GM18909 (cell line): ENCODE measurements at regions not wholly inside any gene's neighbourhood (a gene's known extent, or its start where the extent isn't known, plus 50 kb on each side); places are given as distances from the start of the nearest gene placed in this dataset.
"Not testable (repeated sequence)": the region's sequence is repeated elsewhere in the genome, so short reads cannot be mapped to it uniquely, and the experiment has no call there.

Experiments used
- ATAC-seq: cut with Tn5 transposase; IDR thresholded peaks from one replicate; pipeline ENCODE4 v1.9.1; 2021; ENCODE audit warnings: mild to moderate bottlenecking; ENCODE audit not compliant: unreplicated experiment, poor library complexity

DNA sequence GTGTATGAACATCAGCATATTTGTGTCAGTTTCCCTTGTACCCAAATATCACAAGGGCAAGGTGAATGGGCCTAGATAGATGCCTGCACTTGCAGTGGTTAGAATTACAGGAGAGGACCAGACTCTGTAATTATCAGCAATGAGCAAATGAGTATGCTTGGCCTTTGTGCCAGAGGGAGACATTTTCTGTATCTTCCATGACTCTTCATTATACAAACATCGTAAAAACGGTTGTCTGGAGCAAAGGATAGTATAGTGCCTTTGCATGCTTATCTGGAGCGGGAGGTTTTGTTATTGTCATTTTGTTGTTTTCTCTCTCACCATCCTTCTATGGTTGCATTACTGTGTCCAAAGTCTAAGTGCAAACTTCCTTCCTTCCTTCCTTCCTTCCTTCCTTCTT lies 1568.5 kb upstream of the NUDT12 start:
- ATAC-seq: no peak

DNA sequence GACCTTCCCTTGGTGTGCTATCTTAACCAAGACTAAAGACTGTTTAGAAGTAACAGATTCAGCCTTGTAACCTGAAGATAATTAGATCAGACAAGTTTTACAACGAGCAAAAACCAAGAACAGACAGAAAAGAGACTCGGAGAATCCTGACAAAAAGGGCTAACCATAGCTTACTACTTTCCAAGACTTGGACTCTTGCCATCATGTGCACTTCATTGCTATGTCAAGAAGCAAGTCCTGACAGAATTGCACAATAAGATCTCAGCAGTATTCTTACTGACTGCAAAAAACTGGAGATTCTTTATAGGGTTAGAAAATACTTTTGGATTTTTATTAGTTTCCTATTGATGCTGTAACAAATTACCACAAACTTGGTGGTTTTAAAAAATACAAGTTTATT lies 1539.0 kb upstream of the NUDT12 start:
- no peak for ATAC-seq

DNA sequence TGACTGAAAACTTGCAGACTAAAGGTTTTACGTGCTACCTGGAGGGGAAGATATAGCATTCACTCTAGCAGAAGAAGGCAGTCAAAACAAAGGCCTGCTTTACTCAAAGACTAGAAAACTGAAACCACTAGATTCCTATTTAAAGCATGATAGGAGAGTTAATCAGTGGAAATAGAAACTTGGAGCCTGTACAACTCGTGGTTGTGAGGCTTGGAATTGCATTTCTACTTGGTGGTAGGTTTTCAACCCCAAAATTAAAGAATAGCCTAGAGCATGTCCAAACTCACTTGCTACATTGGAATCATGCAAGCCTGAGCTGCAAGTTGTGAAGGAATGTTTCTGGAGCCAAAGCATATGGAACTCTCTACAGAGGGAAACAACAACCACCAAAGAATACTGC lies 1526.4 kb upstream of the NUDT12 start:
- ATAC-seq: no peak

DNA sequence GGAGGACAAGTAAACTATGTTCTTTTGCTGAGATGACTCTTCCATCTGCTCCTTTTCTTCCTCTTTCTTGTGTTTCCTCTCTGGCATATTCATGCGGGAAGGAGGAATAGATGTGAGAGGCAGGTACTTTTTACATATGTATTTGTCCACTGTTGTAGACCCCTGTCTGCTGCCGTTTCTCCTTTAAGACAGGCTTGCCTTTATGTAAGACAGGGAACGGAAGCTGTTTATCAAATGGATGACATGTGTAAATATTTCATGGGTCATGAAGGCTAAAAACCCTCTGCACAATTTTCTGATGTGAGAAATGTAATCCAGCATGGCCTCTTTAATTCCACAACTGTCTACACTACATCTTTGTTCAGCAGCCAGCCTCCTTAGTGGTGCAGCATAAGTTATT lies 1525.5 kb upstream of the NUDT12 start:
- no peak for ATAC-seq

DNA sequence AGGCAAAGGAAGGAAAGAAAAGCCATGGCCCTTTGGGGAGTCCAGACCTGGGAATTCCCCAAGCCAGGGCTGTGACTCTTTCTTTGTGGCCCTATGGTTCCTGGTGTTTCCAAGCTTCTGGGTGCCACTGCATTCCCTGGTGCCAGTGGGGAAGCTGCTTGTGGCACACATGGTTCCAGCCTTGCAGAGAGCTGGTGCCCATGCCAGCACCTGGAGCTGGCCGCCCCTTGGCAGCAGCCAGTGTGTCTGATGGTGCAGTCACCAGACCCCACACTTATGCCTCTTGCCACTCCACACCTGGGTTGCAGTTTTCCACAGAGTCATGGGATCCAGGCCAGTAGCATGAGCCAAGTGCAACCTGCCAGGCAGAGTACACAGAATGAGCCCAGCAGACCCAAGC lies 1495.3 kb upstream of the NUDT12 start:
- ATAC-seq: no peak

DNA sequence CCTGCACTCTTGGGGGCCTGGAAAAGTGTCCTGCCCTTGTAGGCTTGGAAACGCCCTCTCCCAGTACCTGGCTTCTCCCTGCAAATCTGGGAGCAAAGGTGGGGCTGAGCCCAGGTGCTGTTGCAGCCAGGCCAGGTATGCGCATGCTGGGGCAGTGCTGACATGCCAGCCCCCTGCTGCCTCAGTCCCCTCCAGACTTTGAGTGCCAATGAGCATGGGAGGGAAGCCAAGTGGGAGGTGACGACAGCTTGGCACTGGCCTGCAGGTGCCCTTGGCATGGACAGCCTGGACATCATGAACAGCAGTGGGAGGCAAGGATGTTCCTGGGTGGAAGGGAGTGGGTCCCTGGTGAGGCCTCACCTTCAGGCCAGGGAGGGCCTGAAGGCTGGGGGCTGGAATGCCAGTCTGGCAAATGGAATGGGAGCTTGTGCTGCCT lies 1494.4 kb upstream of the NUDT12 start:
- no peak for ATAC-seq

DNA sequence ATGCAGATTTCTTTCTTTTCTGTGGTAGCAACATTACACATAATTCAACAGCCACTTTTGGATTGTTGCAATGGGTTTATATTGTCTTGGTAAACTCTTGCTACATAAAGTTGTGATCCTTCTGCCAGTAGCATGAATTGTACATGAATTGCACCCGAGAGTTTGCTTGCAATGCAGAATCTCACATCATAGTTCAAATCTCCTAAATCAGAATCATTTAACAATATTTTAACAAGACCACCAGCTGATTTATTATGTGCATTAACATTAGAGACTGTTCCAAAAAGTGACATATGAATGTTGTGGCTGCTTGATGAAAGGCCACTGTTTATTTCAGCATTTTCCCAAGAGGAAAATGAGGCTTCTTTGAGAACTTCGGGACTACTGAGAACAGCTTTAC lies 1491.8 kb upstream of the NUDT12 start:
- no peak for ATAC-seq

DNA sequence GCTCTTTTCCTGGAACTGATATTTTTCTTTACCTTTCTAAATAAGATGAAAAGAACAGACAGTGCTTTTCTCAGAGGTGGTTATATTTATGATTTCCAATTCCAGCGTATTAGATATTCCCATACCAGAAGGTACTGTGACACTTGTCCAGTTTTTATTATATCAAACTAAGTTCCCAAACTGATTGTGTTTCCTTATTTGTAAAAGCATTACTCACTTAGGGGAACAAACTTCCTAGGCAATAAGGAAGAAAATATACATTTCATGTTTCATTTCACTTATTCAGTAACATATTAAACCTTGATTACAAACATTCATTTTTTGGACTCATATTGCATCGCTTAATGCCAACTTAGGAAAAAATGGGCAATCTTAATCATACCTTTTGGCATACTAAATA lies 1480.0 kb upstream of the NUDT12 start:
- ATAC-seq: no peak

DNA sequence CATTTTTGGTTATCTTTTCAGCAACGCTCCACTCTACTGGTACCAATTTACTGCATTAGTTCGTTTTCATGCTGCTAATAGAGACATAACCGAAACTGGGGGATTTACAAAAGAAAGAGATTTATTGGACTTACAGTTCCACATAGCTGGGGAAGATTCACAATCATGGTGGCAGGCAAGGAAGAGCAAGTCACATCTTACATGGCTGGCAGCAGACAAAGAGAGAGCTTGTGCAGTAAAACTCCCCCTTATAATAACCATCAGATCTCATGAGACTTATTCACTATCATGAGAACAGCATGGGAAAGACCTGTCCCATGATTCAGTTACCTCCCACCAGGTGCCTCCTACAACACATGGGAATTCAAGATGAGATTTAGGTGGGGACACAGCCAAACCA lies 1474.2 kb upstream of the NUDT12 start:
- ATAC-seq: not testable (repeated sequence)

DNA sequence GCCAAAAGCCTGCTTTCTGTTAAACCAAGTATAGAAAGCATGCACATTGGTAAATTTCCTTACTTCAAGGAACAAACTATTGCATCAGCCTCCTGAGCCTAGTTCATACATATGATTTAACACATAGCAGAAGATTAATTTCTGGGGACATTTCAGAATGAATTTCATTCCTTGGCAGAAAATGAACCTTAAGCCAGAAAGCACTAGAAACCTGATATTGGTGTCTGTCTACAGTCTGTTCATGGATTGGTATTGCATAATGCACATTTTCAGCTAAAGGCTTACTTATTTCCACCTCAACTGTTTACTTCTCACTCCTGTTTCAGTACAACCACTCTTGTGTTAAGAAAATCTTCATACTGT lies 1471.8 kb upstream of the NUDT12 start:
- no peak for ATAC-seq

DNA sequence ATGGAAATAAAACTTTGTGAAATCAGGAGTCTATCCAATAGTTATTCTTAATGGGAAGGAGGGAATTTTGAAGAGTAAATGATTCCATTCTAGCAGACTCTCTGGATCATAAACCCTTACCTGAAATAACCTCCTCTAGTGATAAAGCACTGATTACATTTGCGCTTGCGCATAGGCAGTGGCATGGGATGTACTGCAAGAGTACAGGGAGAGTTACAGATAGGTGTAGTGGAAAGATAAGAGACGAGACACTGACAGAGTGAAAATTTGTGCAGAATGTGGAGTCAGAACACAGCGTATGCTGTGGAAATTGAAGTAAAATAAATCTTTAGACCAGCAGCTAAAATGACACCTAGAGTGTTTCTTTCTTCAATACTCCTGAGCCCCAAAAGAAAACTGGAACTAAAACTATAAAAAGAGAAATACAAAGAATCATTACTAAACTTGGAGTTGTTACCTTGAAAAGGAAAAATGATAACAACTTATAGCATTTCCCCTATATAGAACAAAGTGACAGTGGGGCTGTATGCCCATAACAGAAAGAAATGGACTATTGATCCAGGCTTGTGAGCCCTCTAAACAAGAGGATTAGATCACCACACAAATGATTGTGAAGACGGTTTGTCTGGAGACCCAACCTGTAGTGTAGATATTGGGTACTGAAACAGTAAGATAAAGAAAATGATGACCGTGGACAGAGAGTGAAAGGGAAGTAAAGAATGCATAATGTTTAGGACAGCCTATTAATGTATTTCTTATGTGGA lies 1471.2 kb upstream of the NUDT12 start:
- ATAC-seq: no peak

DNA sequence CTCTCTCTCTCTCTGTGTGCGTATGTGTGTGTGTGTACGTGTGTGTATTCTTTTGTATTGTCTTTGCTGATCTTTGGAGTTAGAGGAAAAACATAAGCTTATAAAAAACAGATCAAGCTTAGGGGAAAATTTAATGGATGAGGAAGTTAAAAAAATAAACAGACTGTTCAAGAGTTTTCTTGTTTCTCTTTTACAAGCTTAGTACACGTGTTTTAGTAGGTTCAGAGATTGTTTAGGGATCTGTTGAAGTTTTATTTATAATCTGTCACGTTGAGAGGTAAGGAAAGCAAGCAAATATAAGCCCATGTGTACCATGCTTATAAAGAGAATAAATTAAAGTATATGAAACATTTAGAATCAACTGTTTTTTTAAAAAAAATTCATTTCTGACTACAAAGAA lies 1470.3 kb upstream of the NUDT12 start:
- no peak for ATAC-seq

DNA sequence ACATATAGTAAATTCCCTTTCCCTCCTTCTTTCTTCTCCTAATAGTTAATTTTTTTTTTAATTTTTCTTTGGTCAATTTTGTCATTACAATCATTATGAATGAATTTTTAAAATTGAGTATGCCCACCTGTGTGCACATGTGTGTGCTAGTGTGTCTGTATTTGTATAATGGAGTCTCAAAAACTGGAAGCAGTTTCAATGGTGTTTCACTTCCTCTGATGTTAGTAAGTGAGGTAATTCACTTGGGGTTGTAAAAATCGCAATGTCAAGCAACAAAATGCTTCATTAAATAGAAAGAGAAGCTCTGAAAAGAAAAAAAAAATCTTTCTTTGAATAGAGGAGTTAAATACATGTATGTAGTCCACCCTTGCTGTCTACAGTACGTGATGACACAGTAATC lies 1467.6 kb upstream of the NUDT12 start:
- no peak for ATAC-seq

DNA sequence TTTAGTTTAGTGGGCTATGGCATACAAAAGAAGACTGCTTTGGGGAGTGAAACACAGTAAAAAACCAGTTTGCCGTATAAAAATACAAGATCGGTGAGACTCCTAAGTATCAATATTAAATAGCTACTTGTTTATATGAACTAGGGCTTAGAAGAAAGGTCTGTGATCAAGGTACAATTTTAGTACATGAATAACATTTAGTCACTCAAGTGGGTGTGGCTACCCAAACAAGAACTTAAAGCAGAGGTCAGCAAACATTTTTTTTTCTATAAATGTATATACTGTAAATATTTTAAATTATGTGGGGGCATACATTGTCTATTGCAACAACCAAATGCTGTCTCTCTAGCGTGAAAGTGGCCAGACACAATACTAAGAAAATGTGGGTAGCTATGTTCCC lies 1452.5 kb upstream of the NUDT12 start:
- no peak for ATAC-seq

DNA sequence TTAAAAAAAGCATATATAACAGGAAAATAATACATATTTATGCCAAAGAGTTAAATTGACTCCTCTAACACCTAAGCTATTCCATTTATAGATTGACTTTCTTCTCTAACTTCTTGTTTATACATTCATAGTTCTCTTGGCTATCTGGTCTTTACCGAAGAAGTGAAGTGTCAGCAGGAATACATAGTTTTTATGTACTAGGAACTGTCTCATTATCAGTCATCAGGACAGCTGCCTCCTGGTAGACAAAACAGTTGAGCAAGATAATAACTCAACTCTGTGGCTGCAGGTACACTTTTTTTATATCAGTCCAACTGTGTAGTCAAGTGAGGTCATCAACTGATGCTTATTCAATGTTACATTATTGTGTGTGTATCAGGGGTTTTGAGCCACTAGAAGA lies 1436.0 kb upstream of the NUDT12 start:
- no peak for ATAC-seq

DNA sequence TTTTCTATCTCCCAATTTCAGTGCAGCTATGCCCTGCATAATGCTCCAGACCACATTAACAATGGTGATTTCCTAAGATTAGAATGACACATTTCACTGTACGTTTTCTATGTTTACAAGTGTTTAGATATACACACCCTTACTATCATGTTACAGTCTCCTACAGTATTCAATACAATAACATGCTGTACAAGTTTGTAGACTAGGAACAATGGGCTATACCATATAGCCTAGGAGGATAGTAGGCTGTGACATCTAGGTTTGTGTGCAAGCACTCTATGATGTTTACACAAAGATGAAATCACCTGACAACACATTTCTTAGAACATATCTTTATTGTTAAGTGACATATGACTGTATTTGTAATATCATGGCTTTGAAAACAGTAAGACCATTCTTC lies 1435.6 kb upstream of the NUDT12 start:
- ATAC-seq: no peak

DNA sequence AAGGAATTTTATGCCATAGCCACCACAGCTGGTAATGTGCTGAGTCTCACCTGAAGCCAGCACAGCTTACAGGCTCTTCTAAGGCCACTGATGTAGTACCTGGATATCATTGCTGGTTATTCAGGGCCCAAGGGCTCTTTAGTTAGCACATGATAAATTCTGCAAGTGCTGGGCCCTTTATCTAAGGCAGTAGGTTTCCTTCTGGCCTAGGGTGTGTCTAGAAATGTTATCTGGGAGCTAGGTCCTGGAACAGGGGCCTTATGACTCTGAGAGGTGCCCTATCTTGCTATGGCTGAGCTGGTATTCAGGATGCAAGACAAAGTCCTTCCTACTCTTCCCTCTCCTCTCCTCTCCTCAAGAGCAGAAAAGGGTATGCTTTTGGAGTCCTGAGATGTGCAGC lies 1424.5 kb upstream of the NUDT12 start:
- ATAC-seq: no peak

DNA sequence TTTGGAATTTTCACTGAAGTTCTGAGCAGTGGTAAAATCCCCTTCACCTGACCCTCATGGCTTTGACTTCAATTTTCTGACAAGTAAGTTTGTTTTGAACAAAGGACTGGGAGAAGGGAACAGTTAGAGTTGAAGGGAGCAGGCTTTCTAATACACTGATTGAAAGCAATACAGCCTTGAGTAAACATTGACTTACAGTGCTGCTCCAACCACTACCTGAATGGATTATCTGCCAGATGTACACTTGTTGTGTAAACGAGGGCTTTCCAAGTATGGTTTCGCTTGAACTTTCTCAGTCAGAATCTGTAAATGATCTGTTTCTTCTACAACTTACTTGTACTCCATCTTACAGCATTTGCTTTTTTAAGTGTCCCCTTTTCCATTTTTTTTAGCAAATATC lies 1414.9 kb upstream of the NUDT12 start:
- ATAC-seq: no peak

DNA sequence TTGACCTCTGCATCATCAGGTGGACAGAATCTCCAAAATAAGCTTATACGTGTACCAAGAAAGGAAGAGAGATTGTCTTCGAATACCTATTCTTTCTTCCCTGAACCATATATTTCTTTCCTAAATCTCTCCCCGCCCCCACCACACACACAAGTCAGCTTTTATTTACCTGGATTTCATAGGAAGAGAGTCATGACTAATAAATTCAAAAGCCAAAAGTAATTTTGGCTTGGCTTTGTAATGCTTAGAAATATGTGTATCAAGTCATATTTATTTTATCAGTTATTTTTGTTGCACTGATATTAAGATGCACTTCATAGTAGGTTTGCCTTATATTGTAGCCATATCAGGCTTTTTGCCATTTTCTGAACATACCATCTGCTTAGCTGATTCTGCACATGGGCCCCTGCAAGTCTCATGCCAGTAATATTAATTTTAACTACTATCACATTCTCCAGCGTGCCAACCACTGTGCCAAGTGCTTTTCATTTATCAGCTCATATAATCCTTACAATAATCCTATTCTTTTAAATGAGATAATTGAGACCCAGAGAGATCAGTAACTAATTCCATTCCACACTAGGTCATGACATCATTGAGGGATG lies 1405.3 kb upstream of the NUDT12 start:
- no peak for ATAC-seq

DNA sequence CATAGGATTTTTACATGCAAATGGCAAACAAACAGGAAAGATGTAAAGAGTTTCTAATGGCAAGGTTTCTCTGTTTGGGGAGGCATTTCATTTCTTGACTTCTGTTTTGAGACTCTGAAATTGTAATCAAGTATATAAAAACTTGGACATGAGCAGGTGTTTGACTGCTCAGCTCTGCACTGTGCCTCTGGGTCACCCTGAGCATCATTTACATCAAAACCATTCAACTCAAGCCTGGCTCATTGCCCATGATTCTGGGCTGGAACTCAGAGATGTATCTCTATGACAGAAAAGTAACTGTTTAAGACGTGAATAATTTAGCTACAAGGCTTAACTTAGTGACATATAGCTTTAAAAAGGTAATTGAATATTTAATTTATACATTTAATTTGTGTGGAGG lies 1402.4 kb upstream of the NUDT12 start:
- no peak for ATAC-seq

DNA sequence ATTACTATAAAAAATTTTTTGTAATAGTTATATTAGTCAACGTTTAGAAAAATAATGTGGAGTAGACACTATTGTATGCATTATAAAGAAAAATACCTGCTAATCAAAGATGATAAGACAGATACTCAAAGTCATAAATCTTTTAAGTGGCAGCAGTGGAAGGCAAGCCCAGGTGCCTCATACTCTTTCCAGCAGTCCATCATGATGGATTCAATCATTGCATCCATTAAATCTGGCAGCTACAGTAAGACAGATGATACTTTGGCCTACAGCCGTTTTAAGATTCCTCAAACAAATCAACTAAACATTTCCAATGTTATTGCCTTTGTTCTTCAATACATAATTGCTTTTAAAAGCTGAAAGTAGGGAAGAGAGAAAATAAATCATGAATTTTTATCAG lies 1392.9 kb upstream of the NUDT12 start:
- ATAC-seq: no peak

DNA sequence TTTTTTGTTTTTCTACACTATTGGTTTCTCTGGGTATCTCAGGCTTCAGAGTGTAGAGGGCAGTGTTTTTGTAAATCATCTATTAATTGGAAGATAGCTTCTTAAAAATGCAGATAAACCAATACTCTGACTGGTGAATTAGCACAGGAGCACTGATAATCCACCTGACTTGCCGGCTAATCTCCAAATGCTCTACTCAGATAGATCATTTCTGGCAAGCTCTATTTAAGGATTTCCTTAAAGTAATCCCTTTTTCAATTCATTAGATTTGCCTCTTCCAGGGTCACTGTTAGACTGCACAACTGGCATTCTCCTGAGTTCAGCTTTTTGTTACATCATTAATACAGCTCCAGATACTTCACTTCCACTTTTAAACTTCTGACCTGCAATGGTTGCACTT lies 1390.3 kb upstream of the NUDT12 start:
- ATAC-seq: no peak
